ENCODE measurements at regions not wholly inside any gene's neighbourhood (a gene's known extent, or its start where the extent isn't known, plus 50 kb on each side); places are given as distances from the start of the nearest gene placed in this dataset.
"Not testable (repeated sequence)": the region's sequence is repeated elsewhere in the genome, so short reads cannot be mapped to it uniquely, and the experiment has no call there.

GRCh38 chr14:99035268-99035667 is 236.7 kb downstream of the BCL11B start:
- no peak for TF ChIP-seq CTCF (IDR thresholded peaks at IDR 0.05; ENCODE audit: control insufficient read depth, extremely low read depth, insufficient read depth)
- no peak for DNase-seq (ENCODE audit: low read depth)
- no peak overlapping the region for H3K4me3 ChIP-seq (ENCODE audit: low read depth, low read length)

GRCh38 chr14:99035712-99036610 is 236.0 kb downstream of the BCL11B start:
- DNase-seq (ENCODE audit: low read depth): no peak
- TF ChIP-seq CTCF (IDR thresholded peaks at IDR 0.05; ENCODE audit: control insufficient read depth, extremely low read depth, insufficient read depth): no peak
- H3K4me3 ChIP-seq (ENCODE audit: low read depth, low read length): no peak overlapping the region

- no peak overlapping the region for H3K4me3 ChIP-seq (ENCODE audit: low read depth, low read length)
- DNase-seq (ENCODE audit: low read depth): no peak
- no peak for TF ChIP-seq CTCF (IDR thresholded peaks at IDR 0.05; ENCODE audit: control insufficient read depth, extremely low read depth, insufficient read depth)
Observed at GRCh38 chr14:99036611-99037293, 235.2 kb downstream of the BCL11B start.

GRCh38 chr14:99037326-99037725 is 234.7 kb downstream of the BCL11B start:
- not testable (repeated sequence) for DNase-seq (ENCODE audit: low read depth)

GRCh38 chr14:99037777-99038430 is 234.1 kb downstream of the BCL11B start:
- no peak overlapping the region for H3K4me3 ChIP-seq (ENCODE audit: low read depth, low read length)
- no peak for DNase-seq (ENCODE audit: low read depth)
- TF ChIP-seq CTCF (IDR thresholded peaks at IDR 0.05; ENCODE audit: control insufficient read depth, extremely low read depth, insufficient read depth): no peak

More at GRCh38 chr14:99037326-99037725, 234.7 kb downstream of the BCL11B start:
- not testable (repeated sequence) for H3K4me3 ChIP-seq (ENCODE audit: low read depth, low read length)

GRCh38 chr14:99038431-99038820 is 233.6 kb downstream of the BCL11B start:
- no peak overlapping the region for H3K4me3 ChIP-seq (ENCODE audit: low read depth, low read length)
- no peak for TF ChIP-seq CTCF (IDR thresholded peaks at IDR 0.05; ENCODE audit: control insufficient read depth, extremely low read depth, insufficient read depth)
- DNase-seq (ENCODE audit: low read depth): no peak

Data from LNCaP clone FGC (cell line).